Right ventricle myocardium superior (tissue), 1 donor: ENCODE measurements at regions not wholly inside any gene's neighbourhood (a gene's known extent, or its start where the extent isn't known, plus 50 kb on each side); places are given as distances from the start of the nearest gene placed in this dataset.

Experiments used
- ATAC-seq: fragments of 200-7000 bp; cut with Tn5 transposase; one replicate; pipeline ENCODE4 v1.9.1; 2020; ENCODE audit warnings: mild to moderate bottlenecking; ENCODE audit not compliant: poor library complexity
- DNase-seq: peaks from one replicate; pipeline ENCODE4 v3.0.0-alpha.2; 2020
- intact Hi-C: fragments of 100-400 bp; cut with DNase I; formaldehyde crosslinking; loops from one replicate; pipeline ENCODE4 v1.11.2; 2022
- donor health status: DM: no; HTN: yes; CAD: no; lungs with severe emphysema.

DNA sequence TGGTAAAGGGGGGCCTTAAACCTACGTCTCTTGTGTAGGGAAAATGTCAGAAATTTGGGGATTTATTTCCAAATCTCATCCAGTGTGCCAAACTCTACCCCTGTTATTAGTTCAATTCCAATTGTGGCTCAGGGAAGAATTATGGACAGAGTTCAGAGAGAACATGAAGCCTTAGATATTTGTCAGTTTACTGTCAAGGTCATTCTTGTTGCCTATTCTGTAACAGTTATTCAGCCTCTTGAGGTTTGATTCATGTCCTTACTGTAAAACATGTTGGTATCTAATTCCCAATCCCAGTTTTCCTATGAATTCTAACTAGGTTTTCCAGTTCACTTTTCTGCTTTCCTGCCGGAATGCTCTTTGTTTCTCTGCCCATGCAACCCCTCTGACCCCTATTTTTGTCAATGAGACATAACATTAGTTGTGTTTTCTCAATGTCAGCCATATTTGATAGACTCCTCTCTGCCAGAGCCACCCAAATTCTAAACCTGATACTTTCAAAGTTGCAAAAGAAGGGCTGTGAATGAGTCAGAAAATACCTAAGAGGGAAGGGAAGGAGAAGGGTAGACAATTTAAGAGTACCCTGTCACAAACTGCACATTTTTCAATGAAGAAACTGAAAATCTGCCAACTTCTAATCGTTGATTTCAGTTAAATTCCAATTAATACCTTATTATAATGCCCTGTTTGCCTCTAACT is 52.4 kb downstream of the ATOSA start:
- no peak for ATAC-seq
- intact Hi-C loops = no loop called here
- no peak for DNase-seq

- peak; percentile 42 for ATAC-seq
- intact Hi-C loops = no loop called here
- DNase-seq = no peak
These were observed 54.9 kb downstream of the ATOSA start for GRCh38 chr15:52624262-52624661.

GRCh38 chr15:52622791-52623190 is 54.0 kb upstream of the ARPP19 start:
- intact Hi-C loops = no loop called here
- DNase-seq (no peak), ATAC-seq (no peak)

- no peak for DNase-seq
- ATAC-seq = no peak
- intact Hi-C loops = no loop called here
These were observed 51.7 kb upstream of the ARPP19 start for GRCh38 chr15:52620496-52620895.
